ENCODE measurements at regions not wholly inside any gene's neighbourhood (a gene's known extent, or its start where the extent isn't known, plus 50 kb on each side); places are given as distances from the start of the nearest gene placed in this dataset.

DNA sequence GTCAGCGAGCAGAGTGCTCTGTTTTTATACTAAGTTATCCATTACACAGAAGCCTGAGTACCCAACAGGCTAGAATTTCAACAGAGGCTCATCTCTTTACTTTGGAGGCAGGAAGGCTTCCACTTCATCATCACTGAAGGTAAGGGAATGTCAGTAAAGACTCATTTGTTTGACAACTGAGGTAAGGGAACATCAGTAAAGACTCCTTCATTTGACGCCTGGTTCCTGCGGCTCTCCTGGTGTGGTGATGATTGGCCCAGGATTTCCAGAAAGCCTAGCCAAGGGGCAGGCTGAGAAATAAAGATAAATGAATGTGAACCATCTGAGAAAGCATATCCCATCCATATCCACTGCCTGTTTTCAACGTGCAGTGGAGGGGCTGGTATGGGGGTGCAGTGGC is 244.6 kb upstream of the ECI2 start:
- TF ChIP-seq EZH2 (IDR thresholded peaks at IDR 0.05; ENCODE audit: low read depth, unreplicated experiment) (no peak), EZH2phosphoT487 (IDR thresholded peaks at IDR 0.05; ENCODE audit: unreplicated experiment) (no peak), ZNF114 (CRISPR knock-in tag; IDR thresholded peaks at IDR 0.05) (no peak), CREB1 (CRISPR knock-in tag; IDR thresholded peaks at IDR 0.05; ENCODE audit: low read depth) (no peak), POLR2AphosphoS5 (IDR thresholded peaks at IDR 0.05; ENCODE audit: low read depth) (no peak), ZNF331 (CRISPR knock-in tag; IDR thresholded peaks at IDR 0.05; ENCODE audit: low read depth) (no peak), NANOG (IDR thresholded peaks at IDR 0.05; ENCODE audit: borderline replicate concordance) (no peak), STAT1 (IDR thresholded peaks at IDR 0.05; ENCODE audit: unreplicated experiment) (no peak)
- TF ChIP-seq, protein P1, sequence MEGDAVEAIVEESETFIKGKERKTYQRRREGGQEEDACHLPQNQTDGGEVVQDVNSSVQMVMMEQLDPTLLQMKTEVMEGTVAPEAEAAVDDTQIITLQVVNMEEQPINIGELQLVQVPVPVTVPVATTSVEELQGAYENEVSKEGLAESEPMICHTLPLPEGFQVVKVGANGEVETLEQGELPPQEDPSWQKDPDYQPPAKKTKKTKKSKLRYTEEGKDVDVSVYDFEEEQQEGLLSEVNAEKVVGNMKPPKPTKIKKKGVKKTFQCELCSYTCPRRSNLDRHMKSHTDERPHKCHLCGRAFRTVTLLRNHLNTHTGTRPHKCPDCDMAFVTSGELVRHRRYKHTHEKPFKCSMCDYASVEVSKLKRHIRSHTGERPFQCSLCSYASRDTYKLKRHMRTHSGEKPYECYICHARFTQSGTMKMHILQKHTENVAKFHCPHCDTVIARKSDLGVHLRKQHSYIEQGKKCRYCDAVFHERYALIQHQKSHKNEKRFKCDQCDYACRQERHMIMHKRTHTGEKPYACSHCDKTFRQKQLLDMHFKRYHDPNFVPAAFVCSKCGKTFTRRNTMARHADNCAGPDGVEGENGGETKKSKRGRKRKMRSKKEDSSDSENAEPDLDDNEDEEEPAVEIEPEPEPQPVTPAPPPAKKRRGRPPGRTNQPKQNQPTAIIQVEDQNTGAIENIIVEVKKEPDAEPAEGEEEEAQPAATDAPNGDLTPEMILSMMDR (conservative IDR thresholded peaks at IDR 0.05; ENCODE audit: low read depth in 2 of 2), result no peak
- TF ChIP-seq, protein P2, sequence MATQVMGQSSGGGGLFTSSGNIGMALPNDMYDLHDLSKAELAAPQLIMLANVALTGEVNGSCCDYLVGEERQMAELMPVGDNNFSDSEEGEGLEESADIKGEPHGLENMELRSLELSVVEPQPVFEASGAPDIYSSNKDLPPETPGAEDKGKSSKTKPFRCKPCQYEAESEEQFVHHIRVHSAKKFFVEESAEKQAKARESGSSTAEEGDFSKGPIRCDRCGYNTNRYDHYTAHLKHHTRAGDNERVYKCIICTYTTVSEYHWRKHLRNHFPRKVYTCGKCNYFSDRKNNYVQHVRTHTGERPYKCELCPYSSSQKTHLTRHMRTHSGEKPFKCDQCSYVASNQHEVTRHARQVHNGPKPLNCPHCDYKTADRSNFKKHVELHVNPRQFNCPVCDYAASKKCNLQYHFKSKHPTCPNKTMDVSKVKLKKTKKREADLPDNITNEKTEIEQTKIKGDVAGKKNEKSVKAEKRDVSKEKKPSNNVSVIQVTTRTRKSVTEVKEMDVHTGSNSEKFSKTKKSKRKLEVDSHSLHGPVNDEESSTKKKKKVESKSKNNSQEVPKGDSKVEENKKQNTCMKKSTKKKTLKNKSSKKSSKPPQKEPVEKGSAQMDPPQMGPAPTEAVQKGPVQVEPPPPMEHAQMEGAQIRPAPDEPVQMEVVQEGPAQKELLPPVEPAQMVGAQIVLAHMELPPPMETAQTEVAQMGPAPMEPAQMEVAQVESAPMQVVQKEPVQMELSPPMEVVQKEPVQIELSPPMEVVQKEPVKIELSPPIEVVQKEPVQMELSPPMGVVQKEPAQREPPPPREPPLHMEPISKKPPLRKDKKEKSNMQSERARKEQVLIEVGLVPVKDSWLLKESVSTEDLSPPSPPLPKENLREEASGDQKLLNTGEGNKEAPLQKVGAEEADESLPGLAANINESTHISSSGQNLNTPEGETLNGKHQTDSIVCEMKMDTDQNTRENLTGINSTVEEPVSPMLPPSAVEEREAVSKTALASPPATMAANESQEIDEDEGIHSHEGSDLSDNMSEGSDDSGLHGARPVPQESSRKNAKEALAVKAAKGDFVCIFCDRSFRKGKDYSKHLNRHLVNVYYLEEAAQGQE (IDR thresholded peaks at IDR 0.05; ENCODE audit: unreplicated experiment), result no peak

Measured in GM23338 (cell line).